A673 (cell line): ENCODE measurements at regions not wholly inside any gene's neighbourhood (a gene's known extent, or its start where the extent isn't known, plus 50 kb on each side); places are given as distances from the start of the nearest gene placed in this dataset.

Source experiments
- CTCF ChIP-seq: fragments of 300-800, 200-600 bp; sonication (generic); conservative IDR thresholded peaks from 2 replicates; pipeline ENCODE4 v1.5.1; 2017; ENCODE audit warnings: low read depth, mild to moderate bottlenecking, antibody characterized with exemption, low read length, moderate library complexity, mixed read lengths
- EZH2 ChIP-seq: fragments of 200-600 bp; sonication (generic); IDR thresholded peaks from 2 replicates; pipeline ENCODE4 v1.6.1; 2017; ENCODE audit warnings: borderline replicate concordance, low read depth, mild to moderate bottlenecking, mixed read lengths, antibody characterized with exemption, low read length; ENCODE audit not compliant: poor library complexity, severe bottlenecking

- TF ChIP-seq CTCF (no peak), EZH2 (no peak)
Measured at GRCh38 chr21:14900058-14900457, 164.7 kb downstream of the NRIP1 start.
